HCT116 (cell line): ENCODE measurements at regions not wholly inside any gene's neighbourhood (a gene's known extent, or its start where the extent isn't known, plus 50 kb on each side); places are given as distances from the start of the nearest gene placed in this dataset.

Experiments
- ATAC-seq: fragments of 200-7000 bp; cut with Tn5 transposase; 2 replicates; pipeline ENCODE4 v1.9.1; 2020; ENCODE audit warnings: mild to moderate bottlenecking, moderate library complexity
- BruUV-seq: library from RNA; stranded (reverse); fragments of 400-500 nt; replicated peaks from 2 replicates; lab custom pipeline; 2021; lab: Mats Ljungman, UMichigan
- CTCF ChIA-PET: fragments of 300-600 bp; sonication (Branson Sonifier 250); formaldehyde crosslinking; loops from one replicate; lab custom pipeline; 2021; ENCODE audit warnings: antibody characterized with exemption; lab: Charles Lee
- POLR2A ChIA-PET: fragments of 300-600, 350-600 bp; sonication (Branson Sonifier 250); formaldehyde crosslinking; loops from one replicate; lab custom pipeline; 2021; ENCODE audit warnings: antibody characterized with exemption; lab: Charles Lee
- RAD21 ChIA-PET, 2 experiments: fragments of 300-600 bp; sonication (Branson Sonifier 250); formaldehyde crosslinking; loops; one replicate each; lab custom pipeline; 2023; ENCODE audit warnings: low total read pairs in 2 of 2; ENCODE audit not compliant: uncharacterized antibody in 2 of 2, unreplicated experiment in 2 of 2, low non-redundant PET in 1 of 2; lab: Charles Lee
- DNase-seq: peaks from one replicate; pipeline ENCODE4 v3.0.0-alpha.2; 2010; ENCODE audit warnings: low read depth, low spot score
- H2AFZ ChIP-seq: fragments of 200-600 bp; shearing (Covaris generic), sonication (generic); 2 replicates; pipeline ENCODE4 v1.6.1; 2017; ENCODE audit warnings: low read depth, mixed run types, mixed read lengths, antibody characterized with exemption, low read length; ENCODE audit not compliant: poor library complexity, severe bottlenecking
- H3K27ac ChIP-seq: 2 replicates; pipeline ENCODE4 v1.5.1; 2012; ENCODE audit warnings: low read depth, low read length
- H3K27me3 ChIP-seq: fragments of 200-600 bp; sonication (generic); 2 replicates; pipeline ENCODE4 v1.6.1; 2016; ENCODE audit warnings: mixed run types, low read length, mixed read lengths; ENCODE audit not compliant: insufficient read depth
- H3K36me3 ChIP-seq, 2 experiments: fragments of 200-500 bp in 1 of 2; fragments of 200-600 bp in 1 of 2; sonication (Bioruptor generic) in 1 of 2; sonication (generic) in 1 of 2; 2 replicates each; pipeline versions ENCODE4 v1.5.1 to v1.6.1; 2014 to 2016; ENCODE audit warnings: low read length in 2 of 2, inconsistent platforms in 1 of 2, mixed read lengths in 1 of 2, mixed run types in 1 of 2; ENCODE audit not compliant: insufficient read depth in 2 of 2, control insufficient read depth in 1 of 2
- H3K4me1 ChIP-seq, 2 experiments: fragments of 200-600 bp in 1 of 2; sonication (generic) in 1 of 2; 2 replicates each; pipeline versions ENCODE4 v1.5.1 to v1.6.1; 2012 to 2017; ENCODE audit warnings: low read length in 2 of 2, inconsistent platforms in 1 of 2, mild to moderate bottlenecking in 1 of 2, mixed read lengths in 1 of 2, mixed run types in 1 of 2, moderate library complexity in 1 of 2; ENCODE audit not compliant: insufficient read depth in 2 of 2, control insufficient read depth in 1 of 2
- H3K4me2 ChIP-seq: fragments of 200-600 bp; sonication (generic); 2 replicates; pipeline ENCODE4 v1.6.1; 2017; ENCODE audit warnings: mixed run types, low read length, mixed read lengths
- H3K4me3 ChIP-seq, 2 experiments: fragments of 200-600 bp in 1 of 2; sonication (generic) in 1 of 2; replicated peaks in 1 of 2; 2 replicates each; pipeline ENCODE4 v1.5.1; 2011 to 2016; ENCODE audit warnings: low read length in 2 of 2, control low read depth in 1 of 2, low read depth in 1 of 2, mild to moderate bottlenecking in 1 of 2, mixed read lengths in 1 of 2, mixed run types in 1 of 2
- H3K79me2 ChIP-seq: fragments of 200-600 bp; sonication (generic); 2 replicates; pipeline ENCODE4 v1.6.1; 2017; ENCODE audit warnings: mild to moderate bottlenecking, mixed run types, low read length, moderate library complexity, mixed read lengths; ENCODE audit not compliant: insufficient read depth
- H3K9ac ChIP-seq: fragments of 200-600 bp; sonication (generic); 2 replicates; pipeline ENCODE4 v1.6.1; 2016; ENCODE audit warnings: low read length, mixed read lengths
- H3K9me2 ChIP-seq: fragments of 200-600 bp; sonication (generic), shearing (Covaris generic); 2 replicates; pipeline ENCODE4 v1.6.1; 2017; ENCODE audit warnings: mixed run types, mild to moderate bottlenecking, moderate library complexity; ENCODE audit not compliant: insufficient read depth
- H3K9me3 ChIP-seq, 2 experiments: fragments of 200-500 bp in 1 of 2; fragments of 200-600 bp in 1 of 2; sonication (Bioruptor generic) in 1 of 2; sonication (generic) in 1 of 2; 2 replicates each; pipeline ENCODE4 v1.6.1; 2014 to 2017; ENCODE audit warnings: low read length in 2 of 2, mixed read lengths in 2 of 2, inconsistent platforms in 1 of 2, low read depth in 1 of 2, mild to moderate bottlenecking in 1 of 2, mixed run types in 1 of 2, moderate library complexity in 1 of 2; ENCODE audit not compliant: control insufficient read depth in 1 of 2, insufficient read depth in 1 of 2
- H4K20me1 ChIP-seq: fragments of 200-600 bp; sonication (generic), shearing (Covaris generic); 2 replicates; pipeline ENCODE4 v1.6.1; 2017; ENCODE audit warnings: mixed run types, mild to moderate bottlenecking, moderate library complexity; ENCODE audit not compliant: insufficient read depth
- CBX3 ChIP-seq: IDR thresholded peaks from 2 replicates; pipeline ENCODE4 v1.6.1; 2012; ENCODE audit warnings: low read depth
- CEBPB ChIP-seq: IDR thresholded peaks from 2 replicates; pipeline ENCODE4 v1.6.1; 2012; ENCODE audit warnings: low read depth
- EGR1 ChIP-seq: IDR thresholded peaks from 2 replicates; pipeline ENCODE4 v1.6.1; 2012; ENCODE audit warnings: low read depth
- ELF1 ChIP-seq: IDR thresholded peaks from 2 replicates; pipeline ENCODE4 v1.6.1; 2012; ENCODE audit warnings: low read depth, borderline replicate concordance
- EZH2 ChIP-seq: fragments of 200-600 bp; sonication (generic); IDR thresholded peaks from 2 replicates; pipeline ENCODE4 v1.6.1; 2017; ENCODE audit warnings: antibody characterized with exemption, mixed run types
- EZH2phosphoT487 ChIP-seq: fragments of 200-600 bp; IDR thresholded peaks from 2 replicates; pipeline ENCODE4 v1.6.1; 2018; ENCODE audit warnings: antibody characterized with exemption, borderline replicate concordance
- RAD21 ChIP-seq: IDR thresholded peaks from 2 replicates; pipeline ENCODE4 v1.6.1; 2012; ENCODE audit warnings: low read depth, mild to moderate bottlenecking
- SRF ChIP-seq: IDR thresholded peaks from 2 replicates; pipeline ENCODE4 v1.6.1; 2012; ENCODE audit warnings: low read depth
- TCF7L2 ChIP-seq: IDR thresholded peaks from 2 replicates; pipeline ENCODE4 v1.7.0; 2011; ENCODE audit warnings: borderline replicate concordance, inconsistent platforms; ENCODE audit not compliant: insufficient read depth, insufficient read length; ENCODE audit errors: extremely low read depth
- YY1 ChIP-seq: IDR thresholded peaks from 2 replicates; pipeline ENCODE4 v1.6.1; 2011; ENCODE audit warnings: low read length, low read depth, moderate library complexity, mild to moderate bottlenecking; ENCODE audit not compliant: insufficient replicate concordance; ENCODE audit errors: extremely low read depth
- ZFX ChIP-seq: fragments of 450-650 bp; IDR thresholded peaks from 2 replicates; pipeline ENCODE4 v1.6.1; 2017
- ZNF274 ChIP-seq: fragments of 200-500 bp; sonication (Bioruptor generic); IDR thresholded peaks from 2 replicates; pipeline ENCODE4 v1.6.1; 2014; ENCODE audit warnings: mild to moderate bottlenecking, low read depth, low read length, inconsistent platforms
- intact Hi-C: fragments of 100-400 bp; cut with micrococcal nuclease; formaldehyde crosslinking; loops from 2 replicates; pipeline ENCODE4 v1.10.0; 2022
- TF ChIP-seq, protein P1 (sequence below): IDR thresholded peaks from 2 replicates; pipeline ENCODE4 v1.6.1; 2012
- TF ChIP-seq, protein P2 (sequence below), 3 experiments: fragments of 200-600 bp in 1 of 3; sonication (generic) in 1 of 3; IDR thresholded peaks in 2 of 3; conservative IDR thresholded peaks in 1 of 3; 2 replicates each; pipeline ENCODE4 v1.5.1; 2012 to 2017; ENCODE audit warnings: low read depth in 2 of 3, low read length in 2 of 3, antibody characterized with exemption in 1 of 3, borderline replicate concordance in 1 of 3, control low read depth in 1 of 3, mild to moderate bottlenecking in 1 of 3, mixed read lengths in 1 of 3, mixed run types in 1 of 3, moderate library complexity in 1 of 3; ENCODE audit not compliant: insufficient read depth in 1 of 3
- TF ChIP-seq, protein P3 (sequence below): IDR thresholded peaks from 2 replicates; pipeline ENCODE4 v1.6.1; 2011; ENCODE audit warnings: mild to moderate bottlenecking, low read length, moderate library complexity; ENCODE audit not compliant: insufficient replicate concordance; ENCODE audit errors: extremely low read depth
- TF ChIP-seq, protein P4 (sequence below): IDR thresholded peaks from 2 replicates; pipeline ENCODE4 v1.6.1; 2012; ENCODE audit warnings: low read depth

DNA sequence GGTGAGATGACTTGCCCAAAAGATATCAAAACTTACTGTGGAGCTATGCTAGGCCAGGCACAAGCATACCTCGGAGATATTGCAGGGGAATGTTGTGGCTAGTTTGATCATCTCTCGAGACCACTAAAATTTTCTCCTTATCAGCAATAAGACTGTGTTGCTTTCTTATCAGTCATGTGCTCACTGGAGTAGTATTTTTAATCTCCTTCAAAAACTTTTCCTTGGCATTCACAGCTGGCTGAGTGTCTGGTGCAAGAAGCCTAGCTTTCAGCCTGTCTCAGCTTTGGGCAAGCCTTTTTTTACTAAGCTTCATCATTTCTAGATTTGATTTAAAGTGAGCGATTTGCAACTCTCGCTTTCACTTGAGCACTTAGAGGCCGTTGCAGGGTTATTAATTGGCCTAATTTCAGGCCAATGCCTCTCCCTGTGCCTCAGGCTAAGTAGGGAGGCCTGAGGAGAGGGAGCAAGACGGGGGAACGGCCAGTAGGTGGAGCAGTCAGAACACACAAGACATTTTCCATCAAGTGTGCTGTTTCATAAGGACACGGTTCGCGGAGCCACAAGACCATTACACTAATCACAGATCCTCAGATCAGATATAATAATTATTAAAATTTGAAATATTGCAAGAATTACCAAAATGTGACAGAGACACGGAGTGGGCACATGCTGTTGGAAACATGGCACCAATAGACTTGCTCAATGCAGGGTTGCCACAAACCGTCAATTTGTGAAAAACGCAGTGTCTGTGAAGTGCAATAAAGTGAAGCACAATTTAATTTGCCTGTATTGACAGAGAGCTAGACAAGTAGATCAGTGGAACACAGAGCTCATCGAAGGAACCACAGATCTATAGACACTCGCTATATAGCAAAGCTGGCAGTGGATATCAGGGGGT is 106.8 kb upstream of the SIRPG start:
- Histone ChIP-seq H3K79me2 (no peaks in the 10 kb centered on the region), H3K9ac (no peak overlapping the region), H3K36me3 (no peaks in the 10 kb centered on the region), H3K4me2 (peak overlapping the region; percentile 46), H3K4me1 (peaks cover 0 to 19% of the 10 kb centered on the region in 2 experiments; a peak in 2 of 4 replicates), H4K20me1 (no peaks in the 10 kb centered on the region), H3K27me3 (no peaks in the 10 kb centered on the region), H3K9me3 (no peaks in the 10 kb centered on the region), H2AFZ (peak overlapping the region; percentile 58), H3K4me3 (no peak overlapping the region), H3K27ac (no peak overlapping the region), H3K9me2 (no peaks in the 10 kb centered on the region)
- DNase-seq (peak; percentile 78), ATAC-seq (peak; percentile 97)
- POLR2A ChIA-PET: interaction anchor here (0.9 kb wide), 1 partner anchor 12 kb away, joined by 3 read pairs; no protein-coding TSS in a partner anchor
- TF ChIP-seq EZH2phosphoT487 (no peak), EGR1 (no peak), CBX3 (no peak), ZFX (no peak), YY1 (no peak), ZNF274 (no peak), SRF (no peak), CEBPB (no peak), ELF1 (no peak), EZH2 (no peak), RAD21 (peak; percentile 79), TCF7L2 (no peak)
- TF ChIP-seq, protein P1, sequence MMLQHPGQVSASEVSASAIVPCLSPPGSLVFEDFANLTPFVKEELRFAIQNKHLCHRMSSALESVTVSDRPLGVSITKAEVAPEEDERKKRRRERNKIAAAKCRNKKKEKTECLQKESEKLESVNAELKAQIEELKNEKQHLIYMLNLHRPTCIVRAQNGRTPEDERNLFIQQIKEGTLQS: no peak
- TF ChIP-seq, protein P2, sequence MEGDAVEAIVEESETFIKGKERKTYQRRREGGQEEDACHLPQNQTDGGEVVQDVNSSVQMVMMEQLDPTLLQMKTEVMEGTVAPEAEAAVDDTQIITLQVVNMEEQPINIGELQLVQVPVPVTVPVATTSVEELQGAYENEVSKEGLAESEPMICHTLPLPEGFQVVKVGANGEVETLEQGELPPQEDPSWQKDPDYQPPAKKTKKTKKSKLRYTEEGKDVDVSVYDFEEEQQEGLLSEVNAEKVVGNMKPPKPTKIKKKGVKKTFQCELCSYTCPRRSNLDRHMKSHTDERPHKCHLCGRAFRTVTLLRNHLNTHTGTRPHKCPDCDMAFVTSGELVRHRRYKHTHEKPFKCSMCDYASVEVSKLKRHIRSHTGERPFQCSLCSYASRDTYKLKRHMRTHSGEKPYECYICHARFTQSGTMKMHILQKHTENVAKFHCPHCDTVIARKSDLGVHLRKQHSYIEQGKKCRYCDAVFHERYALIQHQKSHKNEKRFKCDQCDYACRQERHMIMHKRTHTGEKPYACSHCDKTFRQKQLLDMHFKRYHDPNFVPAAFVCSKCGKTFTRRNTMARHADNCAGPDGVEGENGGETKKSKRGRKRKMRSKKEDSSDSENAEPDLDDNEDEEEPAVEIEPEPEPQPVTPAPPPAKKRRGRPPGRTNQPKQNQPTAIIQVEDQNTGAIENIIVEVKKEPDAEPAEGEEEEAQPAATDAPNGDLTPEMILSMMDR (IDR thresholded peaks at IDR 0.05 in 2 of 3, conservative IDR thresholded peaks at IDR 0.05 in 1 of 3; ENCODE audit: borderline replicate concordance in 1 of 3, insufficient read depth in 1 of 3, low read depth in 2 of 3, low read length in 2 of 3): peak; percentile 63 to 89 (median 79); a peak in 5 of 6 replicates
- TF ChIP-seq, protein P3, sequence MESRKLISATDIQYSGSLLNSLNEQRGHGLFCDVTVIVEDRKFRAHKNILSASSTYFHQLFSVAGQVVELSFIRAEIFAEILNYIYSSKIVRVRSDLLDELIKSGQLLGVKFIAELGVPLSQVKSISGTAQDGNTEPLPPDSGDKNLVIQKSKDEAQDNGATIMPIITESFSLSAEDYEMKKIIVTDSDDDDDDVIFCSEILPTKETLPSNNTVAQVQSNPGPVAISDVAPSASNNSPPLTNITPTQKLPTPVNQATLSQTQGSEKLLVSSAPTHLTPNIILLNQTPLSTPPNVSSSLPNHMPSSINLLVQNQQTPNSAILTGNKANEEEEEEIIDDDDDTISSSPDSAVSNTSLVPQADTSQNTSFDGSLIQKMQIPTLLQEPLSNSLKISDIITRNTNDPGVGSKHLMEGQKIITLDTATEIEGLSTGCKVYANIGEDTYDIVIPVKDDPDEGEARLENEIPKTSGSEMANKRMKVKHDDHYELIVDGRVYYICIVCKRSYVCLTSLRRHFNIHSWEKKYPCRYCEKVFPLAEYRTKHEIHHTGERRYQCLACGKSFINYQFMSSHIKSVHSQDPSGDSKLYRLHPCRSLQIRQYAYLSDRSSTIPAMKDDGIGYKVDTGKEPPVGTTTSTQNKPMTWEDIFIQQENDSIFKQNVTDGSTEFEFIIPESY: no peak
- TF ChIP-seq, protein P4, sequence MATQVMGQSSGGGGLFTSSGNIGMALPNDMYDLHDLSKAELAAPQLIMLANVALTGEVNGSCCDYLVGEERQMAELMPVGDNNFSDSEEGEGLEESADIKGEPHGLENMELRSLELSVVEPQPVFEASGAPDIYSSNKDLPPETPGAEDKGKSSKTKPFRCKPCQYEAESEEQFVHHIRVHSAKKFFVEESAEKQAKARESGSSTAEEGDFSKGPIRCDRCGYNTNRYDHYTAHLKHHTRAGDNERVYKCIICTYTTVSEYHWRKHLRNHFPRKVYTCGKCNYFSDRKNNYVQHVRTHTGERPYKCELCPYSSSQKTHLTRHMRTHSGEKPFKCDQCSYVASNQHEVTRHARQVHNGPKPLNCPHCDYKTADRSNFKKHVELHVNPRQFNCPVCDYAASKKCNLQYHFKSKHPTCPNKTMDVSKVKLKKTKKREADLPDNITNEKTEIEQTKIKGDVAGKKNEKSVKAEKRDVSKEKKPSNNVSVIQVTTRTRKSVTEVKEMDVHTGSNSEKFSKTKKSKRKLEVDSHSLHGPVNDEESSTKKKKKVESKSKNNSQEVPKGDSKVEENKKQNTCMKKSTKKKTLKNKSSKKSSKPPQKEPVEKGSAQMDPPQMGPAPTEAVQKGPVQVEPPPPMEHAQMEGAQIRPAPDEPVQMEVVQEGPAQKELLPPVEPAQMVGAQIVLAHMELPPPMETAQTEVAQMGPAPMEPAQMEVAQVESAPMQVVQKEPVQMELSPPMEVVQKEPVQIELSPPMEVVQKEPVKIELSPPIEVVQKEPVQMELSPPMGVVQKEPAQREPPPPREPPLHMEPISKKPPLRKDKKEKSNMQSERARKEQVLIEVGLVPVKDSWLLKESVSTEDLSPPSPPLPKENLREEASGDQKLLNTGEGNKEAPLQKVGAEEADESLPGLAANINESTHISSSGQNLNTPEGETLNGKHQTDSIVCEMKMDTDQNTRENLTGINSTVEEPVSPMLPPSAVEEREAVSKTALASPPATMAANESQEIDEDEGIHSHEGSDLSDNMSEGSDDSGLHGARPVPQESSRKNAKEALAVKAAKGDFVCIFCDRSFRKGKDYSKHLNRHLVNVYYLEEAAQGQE: no peak
- intact Hi-C loops: loop anchor here (1.0 kb wide), 2 partner anchors 329 to 408 kb away; no protein-coding TSS in a partner anchor
- no TSS peak for BruUV-seq
- CTCF ChIA-PET: interaction anchor here (0.6 to 4.3 kb wide), 5 partner anchors 12 to 408 kb away, joined by 3 to 49 read pairs (median 5); no protein-coding TSS in a partner anchor
- RAD21 ChIA-PET: interaction anchor here in 1 of 2 experiments (0.6 kb wide), 1 partner anchor 12 kb away, joined by 3 read pairs; no protein-coding TSS in a partner anchor
